RWPE1 (cell line): ENCODE measurements at regions not wholly inside any gene's neighbourhood (a gene's known extent, or its start where the extent isn't known, plus 50 kb on each side); places are given as distances from the start of the nearest gene placed in this dataset.

Experiments used
- CTCF ChIA-PET: fragments of 350-600 bp; sonication (Branson Sonifier 250); formaldehyde crosslinking; extraction: SDS; loops from one replicate; lab custom pipeline; 2021; lab: Yijun Ruan, JAX
- POLR2A ChIA-PET: fragments of 400-600 bp; formaldehyde crosslinking; extraction: SDS; loops from one replicate; lab custom pipeline; 2020; ENCODE audit warnings: antibody characterized with exemption; ENCODE audit not compliant: low non-redundant PET; lab: Yijun Ruan, JAX
- DNase-seq: peaks from one replicate; pipeline ENCODE4 v3.0.0; 2012; ENCODE audit warnings: low spot score
- H3K27ac ChIP-seq: fragments of 450-650 bp; 2 replicates; pipeline ENCODE4 v1.5.1; 2017
- CTCF ChIP-seq: fragments of 450-650 bp; conservative IDR thresholded peaks from 2 replicates; pipeline ENCODE4 v1.5.1; 2017; ENCODE audit warnings: low read depth, mild to moderate bottlenecking

- no peak for DNase-seq
- TF ChIP-seq CTCF = no peak
- ChIA-PET CTCF (interaction anchor here (0.5 kb wide), 1 partner anchor 425 kb away, joined by 4 read pairs; no protein-coding TSS in a partner anchor), POLR2A (no interaction called here)
- no peak overlapping the region for H3K27ac ChIP-seq
Measured at GRCh38 chr1:187891993-187892682, 1063.4 kb downstream of the PLA2G4A start.

- no peak overlapping the region for H3K27ac ChIP-seq
- ChIA-PET POLR2A (no interaction called here), CTCF (interaction anchor here (0.5 kb wide), 1 partner anchor 426 kb away, joined by 4 read pairs; no protein-coding TSS in a partner anchor)
- DNase-seq = no peak
- no peak for TF ChIP-seq CTCF
Measured at GRCh38 chr1:187892683-187893039, 1063.9 kb downstream of the PLA2G4A start.

GRCh38 chr1:187893471-187893870, 1064.7 kb downstream of the PLA2G4A start:
- ChIA-PET CTCF (no interaction called here), POLR2A (no interaction called here)
- DNase-seq = no peak
- H3K27ac ChIP-seq = no peak overlapping the region
- TF ChIP-seq CTCF = no peak

GRCh38 chr1:187894349-187894748, 1065.6 kb downstream of the PLA2G4A start:
- no peak for DNase-seq
- POLR2A ChIA-PET = no interaction called here
- CTCF ChIA-PET = no interaction called here
- no peak for TF ChIP-seq CTCF
- no peak overlapping the region for H3K27ac ChIP-seq

GRCh38 chr1:187903223-187903622, 1074.5 kb downstream of the PLA2G4A start:
- TF ChIP-seq CTCF = no peak
- POLR2A ChIA-PET = no interaction called here
- no peak overlapping the region for H3K27ac ChIP-seq
- no peak for DNase-seq
- CTCF ChIA-PET = no interaction called here

- CTCF ChIA-PET = no interaction called here
- H3K27ac ChIP-seq = no peak overlapping the region
- POLR2A ChIA-PET = no interaction called here
- TF ChIP-seq CTCF = no peak
- no peak for DNase-seq
Measured at GRCh38 chr1:187909382-187909781, 1080.6 kb downstream of the PLA2G4A start.
